Fibroblast of upper back skin (primary cell): ENCODE measurements at regions not wholly inside any gene's neighbourhood (a gene's known extent, or its start where the extent isn't known, plus 50 kb on each side); places are given as distances from the start of the nearest gene placed in this dataset.
"Not testable (repeated sequence)": the region's sequence is repeated elsewhere in the genome, so short reads cannot be mapped to it uniquely, and the experiment has no call there.

Experiments
- DNase-seq: peaks from one replicate; pipeline ENCODE4 v3.0.0-alpha.2; 2013

GRCh38 chr5:120923026-120923425, 458.9 kb downstream of the PRR16 start:
- DNase-seq: no peak

GRCh38 chr5:120926471-120926870, 462.4 kb downstream of the PRR16 start:
- DNase-seq: no peak

- no peak for DNase-seq
Measured at GRCh38 chr5:120927950-120928530, 463.9 kb downstream of the PRR16 start.

- DNase-seq: no peak
Measured at GRCh38 chr5:120932480-120932879, 468.4 kb downstream of the PRR16 start.

- DNase-seq: no peak
Measured at GRCh38 chr5:120934031-120934430, 469.9 kb downstream of the PRR16 start.

- no peak for DNase-seq
Measured at GRCh38 chr5:120936652-120937051, 472.6 kb downstream of the PRR16 start.

GRCh38 chr5:120938604-120939003, 474.5 kb downstream of the PRR16 start:
- no peak for DNase-seq

- DNase-seq: peak; percentile 18
Measured at GRCh38 chr5:120942596-120943350, 478.7 kb downstream of the PRR16 start.

- DNase-seq: not testable (repeated sequence)
Measured at GRCh38 chr5:120949596-120949995, 485.5 kb downstream of the PRR16 start.

GRCh38 chr5:120953445-120953844, 489.3 kb downstream of the PRR16 start:
- not testable (repeated sequence) for DNase-seq

- no peak for DNase-seq
Measured at GRCh38 chr5:120954255-120954654, 490.2 kb downstream of the PRR16 start.

- no peak for DNase-seq
Measured at GRCh38 chr5:120955795-120956194, 491.7 kb downstream of the PRR16 start.

- DNase-seq: no peak
Measured at GRCh38 chr5:120958877-120959485, 494.9 kb downstream of the PRR16 start.

GRCh38 chr5:120960510-120960909, 496.4 kb downstream of the PRR16 start:
- no peak for DNase-seq

GRCh38 chr5:120967366-120967765, 503.3 kb downstream of the PRR16 start:
- no peak for DNase-seq

- DNase-seq: no peak
Measured at GRCh38 chr5:120974690-120975089, 510.6 kb downstream of the PRR16 start.

GRCh38 chr5:120982351-120982750, 518.3 kb downstream of the PRR16 start:
- no peak for DNase-seq

GRCh38 chr5:120985526-120985925, 521.4 kb downstream of the PRR16 start:
- DNase-seq: no peak

- no peak for DNase-seq
Measured at GRCh38 chr5:120988491-120988890, 524.4 kb downstream of the PRR16 start.

- DNase-seq: no peak
Measured at GRCh38 chr5:120988941-120989340, 524.8 kb downstream of the PRR16 start.

GRCh38 chr5:120991569-120991968, 527.5 kb downstream of the PRR16 start:
- DNase-seq: no peak

- no peak for DNase-seq
Measured at GRCh38 chr5:120994112-120994511, 530.0 kb downstream of the PRR16 start.

GRCh38 chr5:120999550-120999949, 535.5 kb downstream of the PRR16 start:
- no peak for DNase-seq

- DNase-seq: peak; percentile 28
Measured at GRCh38 chr5:121006217-121006616, 542.1 kb downstream of the PRR16 start.
